H9 (cell line): ENCODE measurements at regions not wholly inside any gene's neighbourhood (a gene's known extent, or its start where the extent isn't known, plus 50 kb on each side); places are given as distances from the start of the nearest gene placed in this dataset.

ENCODE experiments used
- DNase-seq: peaks from one replicate; pipeline ENCODE4 v3.0.0-alpha.2; 2017
- H2AFZ ChIP-seq: one replicate; pipeline ENCODE4 v1.6.1; 2013; ENCODE audit warnings: mild to moderate bottlenecking, low read length, control low read depth, moderate library complexity
- H2AK5ac ChIP-seq: 2 replicates; pipeline ENCODE4 v1.6.1; 2013; ENCODE audit warnings: low read length, control low read depth, mixed read lengths; ENCODE audit not compliant: insufficient read length
- H2BK120ac ChIP-seq: one replicate; pipeline ENCODE4 v1.6.1; 2013; ENCODE audit warnings: low read depth, mild to moderate bottlenecking, low read length, control low read depth, inconsistent platforms; ENCODE audit not compliant: poor library complexity, severe bottlenecking
- H2BK12ac ChIP-seq: 2 replicates; pipeline ENCODE4 v1.6.1; 2013; ENCODE audit warnings: low read length, control low read depth, mixed read lengths, low read depth; ENCODE audit not compliant: insufficient read length
- H2BK15ac ChIP-seq: 2 replicates; pipeline ENCODE4 v1.6.1; 2013; ENCODE audit warnings: low read depth, low read length, control low read depth
- H2BK20ac ChIP-seq: one replicate; pipeline ENCODE4 v1.6.1; 2013; ENCODE audit warnings: low read depth, mild to moderate bottlenecking, low read length, control low read depth, inconsistent platforms; ENCODE audit not compliant: poor library complexity, severe bottlenecking
- H2BK5ac ChIP-seq: 2 replicates; pipeline ENCODE4 v1.6.1; 2013; ENCODE audit warnings: low read length, control low read depth, mixed read lengths; ENCODE audit not compliant: insufficient read length
- H3K14ac ChIP-seq: 2 replicates; pipeline ENCODE4 v1.6.1; 2013; ENCODE audit warnings: low read length, control low read depth; ENCODE audit not compliant: insufficient read depth
- H3K18ac ChIP-seq: 2 replicates; pipeline ENCODE4 v1.6.1; 2013; ENCODE audit warnings: low read depth, mild to moderate bottlenecking, mixed read lengths, low read length, control low read depth; ENCODE audit not compliant: insufficient read length
- H3K23ac ChIP-seq: 2 replicates; pipeline ENCODE4 v1.6.1; 2013; ENCODE audit warnings: low read length, control low read depth, mixed read lengths, low read depth; ENCODE audit not compliant: insufficient read length
- H3K23me2 ChIP-seq: 2 replicates; pipeline ENCODE4 v1.6.1; 2013; ENCODE audit warnings: low read depth, mild to moderate bottlenecking, mixed read lengths, low read length, control low read depth; ENCODE audit not compliant: insufficient read length, poor library complexity, severe bottlenecking
- H3K27ac ChIP-seq: 2 replicates; pipeline ENCODE4 v1.5.1; 2013; ENCODE audit warnings: low read length, control low read depth, mixed read lengths, low read depth; ENCODE audit not compliant: insufficient read length
- H3K27me3 ChIP-seq: 2 replicates; pipeline ENCODE4 v1.6.1; 2013; ENCODE audit warnings: low read length, control low read depth, inconsistent platforms; ENCODE audit not compliant: insufficient read depth
- H3K4ac ChIP-seq: 2 replicates; pipeline ENCODE4 v1.6.1; 2013; ENCODE audit warnings: low read depth, mild to moderate bottlenecking, control low read depth, inconsistent platforms, low read length, moderate library complexity
- H3K4me1 ChIP-seq: 2 replicates; pipeline ENCODE4 v1.6.1; 2013; ENCODE audit warnings: low read length, control low read depth, inconsistent platforms; ENCODE audit not compliant: insufficient read depth
- H3K4me2 ChIP-seq: 2 replicates; pipeline ENCODE4 v1.6.1; 2013; ENCODE audit warnings: low read length, control low read depth, mixed read lengths; ENCODE audit not compliant: insufficient read length, insufficient read depth
- H3K56ac ChIP-seq: 2 replicates; pipeline ENCODE4 v1.6.1; 2013; ENCODE audit warnings: low read depth, mild to moderate bottlenecking, mixed read lengths, low read length, control low read depth; ENCODE audit not compliant: insufficient read length
- H3K79me1 ChIP-seq: 2 replicates; pipeline ENCODE4 v1.6.1; 2013; ENCODE audit warnings: low read depth, mild to moderate bottlenecking, moderate library complexity, low read length, control low read depth, inconsistent platforms; ENCODE audit not compliant: insufficient read depth, poor library complexity, severe bottlenecking
- H3K79me2 ChIP-seq: 2 replicates; pipeline ENCODE4 v1.6.1; 2013; ENCODE audit warnings: low read length, control low read depth, inconsistent platforms; ENCODE audit not compliant: insufficient read depth
- H3K9ac ChIP-seq: 2 replicates; pipeline ENCODE4 v1.6.1; 2013; ENCODE audit warnings: low read length, control low read depth, mixed read lengths; ENCODE audit not compliant: insufficient read length; ENCODE audit errors: extremely low read depth
- H3K9me3 ChIP-seq: one replicate; pipeline ENCODE4 v1.6.1; 2013; ENCODE audit warnings: low read depth, low read length, inconsistent platforms; ENCODE audit not compliant: control insufficient read depth
- H3T11ph ChIP-seq: one replicate; pipeline ENCODE4 v1.6.1; 2013; ENCODE audit warnings: mild to moderate bottlenecking, low read length, control low read depth, inconsistent platforms
- H4K20me1 ChIP-seq: one replicate; pipeline ENCODE4 v1.6.1; 2013; ENCODE audit not compliant: control insufficient read depth, insufficient read length, insufficient read depth
- H4K5ac ChIP-seq: 2 replicates; pipeline ENCODE4 v1.6.1; 2013; ENCODE audit warnings: low read depth, mild to moderate bottlenecking, mixed read lengths, low read length, control low read depth; ENCODE audit not compliant: insufficient read length
- H4K8ac ChIP-seq: replicated peaks from 2 replicates; pipeline ENCODE4 v1.6.1; 2013; ENCODE audit warnings: low read length, control low read depth, mixed read lengths, low read depth; ENCODE audit not compliant: insufficient read length
- H4K91ac ChIP-seq: 2 replicates; pipeline ENCODE4 v1.6.1; 2013; ENCODE audit warnings: low read depth, mild to moderate bottlenecking, moderate library complexity, mixed read lengths, low read length, control low read depth; ENCODE audit not compliant: insufficient read length
- H3K27ac Mint-ChIP-seq, 3 experiments: 2 replicates in 2 of 3; 3 replicates in 1 of 3; pipeline ENCODE4 v1.8.0; 2020 to 2021; ENCODE audit warnings: mixed read lengths in 3 of 3, mild to moderate bottlenecking in 1 of 3, moderate library complexity in 1 of 3
- H3K27me3 Mint-ChIP-seq: 2 replicates; pipeline ENCODE4 v1.8.0; 2021; ENCODE audit warnings: low read depth, mild to moderate bottlenecking, moderate library complexity, mixed read lengths
- H3K36me3 Mint-ChIP-seq, 3 experiments: 2 replicates in 2 of 3; 3 replicates in 1 of 3; pipeline ENCODE4 v1.8.0; 2020 to 2021; ENCODE audit warnings: low read depth in 3 of 3, mixed read lengths in 3 of 3; ENCODE audit not compliant: insufficient read depth in 1 of 3
- H3K4me1 Mint-ChIP-seq, 2 experiments: 2 replicates each; pipeline ENCODE4 v1.8.0; 2020; ENCODE audit warnings: mixed read lengths in 2 of 2
- H3K4me3 Mint-ChIP-seq, 2 experiments: 2 replicates in 1 of 2; 3 replicates in 1 of 2; pipeline ENCODE4 v1.8.0; 2020 to 2021; ENCODE audit warnings: mild to moderate bottlenecking in 2 of 2, mixed read lengths in 2 of 2, moderate library complexity in 1 of 2
- H3K9me3 Mint-ChIP-seq, 2 experiments: 2 replicates in 1 of 2; 3 replicates in 1 of 2; pipeline ENCODE4 v1.8.0; 2020; ENCODE audit warnings: mild to moderate bottlenecking in 2 of 2, mixed read lengths in 2 of 2, moderate library complexity in 1 of 2
- CTCF ChIP-seq: fragments of 200-600 bp; sonication (generic); conservative IDR thresholded peaks from 3 replicates; pipeline ENCODE4 v1.8.0; 2021; ENCODE audit warnings: antibody characterized with exemption, mild to moderate bottlenecking

DNA sequence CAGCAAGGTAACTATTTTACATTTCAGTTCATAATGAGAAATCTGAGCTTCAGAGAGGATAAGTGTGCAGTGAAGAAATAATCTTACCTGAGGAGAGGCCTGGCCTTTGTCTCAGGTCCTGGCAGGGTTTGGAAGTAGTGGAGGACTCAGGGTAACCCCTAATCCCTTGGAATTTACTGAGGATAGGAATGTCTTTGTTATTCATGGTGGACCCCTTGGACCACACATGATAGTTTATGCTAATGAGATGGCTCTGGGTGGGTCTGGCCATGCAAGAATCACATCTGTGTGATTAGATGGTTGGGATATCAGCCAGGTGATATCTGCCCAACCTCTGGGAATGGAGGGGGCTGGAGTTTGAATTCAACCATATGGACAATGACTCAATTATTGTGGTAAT, 65.0 kb upstream of the DAZL start:
- Histone ChIP-seq H3T11ph (no peak overlapping the region), H2BK5ac (no peak overlapping the region), H3K4ac (no peak overlapping the region), H2AFZ (no peak overlapping the region), H3K79me2 (no peaks in the 10 kb centered on the region), H3K4me1 (peaks cover 14% of the 10 kb centered on the region), H3K23me2 (no peaks in the 10 kb centered on the region), H2BK120ac (no peak overlapping the region), H3K4me2 (no peak overlapping the region), H3K18ac (no peak overlapping the region), H3K79me1 (no peaks in the 10 kb centered on the region), H2BK20ac (no peak overlapping the region), H3K9ac (no peak overlapping the region), H3K56ac (no peak overlapping the region), H3K14ac (no peak overlapping the region), H4K5ac (no peak overlapping the region), H4K8ac (no peak overlapping the region), H2AK5ac (no peak overlapping the region), H3K27me3 (no peaks in the 10 kb centered on the region), H4K20me1 (no peaks in the 10 kb centered on the region), H4K91ac (no peak overlapping the region), H2BK12ac (no peak overlapping the region), H3K9me3 (peaks cover 6% of the 10 kb centered on the region), H3K27ac (peak overlapping the region; percentile 10), H3K23ac (no peak overlapping the region), H2BK15ac (no peak overlapping the region)
- peak overlapping the region in 1 of 2 experiments; percentile 7; a peak in 2 of 5 replicates for H3K4me3 Mint-ChIP-seq
- no peaks in the 10 kb centered on the region for H3K27me3 Mint-ChIP-seq
- H3K9me3 Mint-ChIP-seq = peaks cover 25 to 28% of the 10 kb centered on the region in 2 experiments
- peak overlapping the region; percentile 91 to 99 (median 99) for H3K27ac Mint-ChIP-seq
- peaks cover 17 to 66% (median 51%) of the 10 kb centered on the region in 3 experiments for H3K36me3 Mint-ChIP-seq
- peaks cover 48 to 66% of the 10 kb centered on the region in 2 experiments for H3K4me1 Mint-ChIP-seq
- no peak for TF ChIP-seq CTCF
- no peak for DNase-seq
